Colonic mucosa (tissue), 4 donors: ENCODE measurements at regions not wholly inside any gene's neighbourhood (a gene's known extent, or its start where the extent isn't known, plus 50 kb on each side); places are given as distances from the start of the nearest gene placed in this dataset.
"Not testable (repeated sequence)": the region's sequence is repeated elsewhere in the genome, so short reads cannot be mapped to it uniquely, and the experiment has no call there.

Experiments used
- DNase-seq: peaks from one replicate; pipeline ENCODE4 v3.0.0-alpha.2; 2020
- H3K27ac ChIP-seq: fragments of 200-600 bp; one replicate; pipeline ENCODE4 v1.8.0; 2021
- H3K27me3 ChIP-seq: fragments of 200-600 bp; one replicate; pipeline ENCODE4 v1.8.0; 2021
- H3K36me3 ChIP-seq: fragments of 200-600 bp; one replicate; pipeline ENCODE4 v1.8.0; 2021
- H3K4me1 ChIP-seq: fragments of 200-600 bp; one replicate; pipeline ENCODE4 v1.8.0; 2021; ENCODE audit warnings: mild to moderate bottlenecking
- H3K4me3 ChIP-seq: fragments of 200-600 bp; one replicate; pipeline ENCODE4 v1.8.0; 2021
- H3K9ac ChIP-seq, 2 donors: one replicate each; pipeline ENCODE4 v1.7.0; 2013; ENCODE audit warnings: control low read depth in 2 of 2, low read depth in 2 of 2, low read length in 2 of 2
- H3K9me3 ChIP-seq: fragments of 200-600 bp; one replicate; pipeline ENCODE4 v1.8.0; 2021
- intact Hi-C: fragments of 100-400 bp; cut with DNase I; formaldehyde crosslinking; loops from one replicate; pipeline ENCODE4 v1.14.1; 2022
- TF ChIP-seq, protein P1 (sequence below): fragments of 200-600 bp; IDR thresholded peaks from one replicate; pipeline ENCODE4 v1.8.0; 2022; ENCODE audit warnings: antibody characterized with exemption, mild to moderate bottlenecking
- donor health status: healthy.
- donor health status: DM: no; HTN: no; CAD: no.
- donor health status: DM: no; HTN: no; CAD: no.

DNA sequence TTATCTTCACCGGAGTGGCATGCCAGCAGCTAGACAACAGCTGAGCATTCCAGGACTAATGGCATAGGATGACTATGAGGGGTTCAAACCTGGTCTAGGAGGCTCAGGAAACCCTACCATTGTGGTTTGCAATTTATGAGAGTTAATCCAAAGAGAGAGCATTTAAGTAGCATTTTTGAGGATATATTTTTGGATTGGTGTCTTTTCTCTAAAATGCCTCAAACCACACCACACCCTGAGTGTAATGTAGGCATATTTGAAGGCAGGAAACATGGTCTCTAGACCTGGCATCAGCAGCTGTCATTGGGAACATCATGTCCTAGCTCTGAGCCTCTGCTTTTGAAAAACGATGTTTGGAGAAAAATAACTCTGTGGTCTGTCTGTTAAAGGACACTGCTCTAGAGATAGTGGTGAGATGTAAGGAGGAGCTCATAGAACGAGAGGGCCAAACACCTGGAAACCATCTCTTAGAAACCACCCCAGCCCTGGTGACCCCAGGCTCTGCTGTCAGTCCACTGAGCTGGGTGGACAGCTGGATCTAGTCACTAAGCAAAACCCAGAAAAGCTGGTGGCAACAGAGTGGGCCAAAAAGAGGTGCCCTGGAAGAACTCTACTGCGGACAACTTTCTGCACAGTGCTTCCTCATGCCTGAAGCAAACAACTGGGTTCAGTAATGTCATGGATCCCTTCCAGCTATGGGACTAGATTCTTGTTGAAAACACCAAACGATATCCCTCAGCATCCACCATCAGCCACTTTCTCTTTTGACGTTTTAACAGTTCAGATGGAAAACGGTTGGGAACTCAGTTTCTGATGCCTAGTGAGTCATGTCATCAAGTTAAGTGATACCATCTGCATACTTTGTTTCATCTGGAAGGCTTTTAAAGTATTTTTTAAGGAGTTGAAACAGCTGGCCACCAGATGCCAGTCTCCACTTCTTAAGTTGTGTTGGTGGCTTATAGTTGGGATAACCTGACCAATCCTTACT is 100.2 kb upstream of the C1QTNF7 start:
- no peak overlapping the region for H3K27ac ChIP-seq
- TF ChIP-seq, protein P1, sequence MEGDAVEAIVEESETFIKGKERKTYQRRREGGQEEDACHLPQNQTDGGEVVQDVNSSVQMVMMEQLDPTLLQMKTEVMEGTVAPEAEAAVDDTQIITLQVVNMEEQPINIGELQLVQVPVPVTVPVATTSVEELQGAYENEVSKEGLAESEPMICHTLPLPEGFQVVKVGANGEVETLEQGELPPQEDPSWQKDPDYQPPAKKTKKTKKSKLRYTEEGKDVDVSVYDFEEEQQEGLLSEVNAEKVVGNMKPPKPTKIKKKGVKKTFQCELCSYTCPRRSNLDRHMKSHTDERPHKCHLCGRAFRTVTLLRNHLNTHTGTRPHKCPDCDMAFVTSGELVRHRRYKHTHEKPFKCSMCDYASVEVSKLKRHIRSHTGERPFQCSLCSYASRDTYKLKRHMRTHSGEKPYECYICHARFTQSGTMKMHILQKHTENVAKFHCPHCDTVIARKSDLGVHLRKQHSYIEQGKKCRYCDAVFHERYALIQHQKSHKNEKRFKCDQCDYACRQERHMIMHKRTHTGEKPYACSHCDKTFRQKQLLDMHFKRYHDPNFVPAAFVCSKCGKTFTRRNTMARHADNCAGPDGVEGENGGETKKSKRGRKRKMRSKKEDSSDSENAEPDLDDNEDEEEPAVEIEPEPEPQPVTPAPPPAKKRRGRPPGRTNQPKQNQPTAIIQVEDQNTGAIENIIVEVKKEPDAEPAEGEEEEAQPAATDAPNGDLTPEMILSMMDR = no peak
- no peak for DNase-seq

DNA sequence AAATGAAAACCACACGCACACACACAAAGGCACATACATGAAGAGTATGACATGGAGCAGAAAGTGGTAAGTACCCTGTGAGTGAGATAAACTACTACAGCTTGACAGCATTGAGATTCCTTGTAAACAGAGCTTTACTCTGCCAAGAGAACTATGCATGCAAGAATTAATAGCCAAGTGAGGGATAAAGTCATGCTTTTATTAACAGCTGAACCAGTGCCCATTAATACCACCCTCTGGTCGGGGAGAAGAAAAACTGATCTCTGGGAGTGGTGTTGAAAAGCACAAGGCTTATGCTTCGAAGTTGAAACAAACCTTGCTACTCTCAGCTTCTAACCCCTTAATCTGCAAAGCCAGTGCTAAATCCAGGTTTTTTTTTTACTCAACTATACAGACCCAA is 95.9 kb upstream of the C1QTNF7 start:
- DNase-seq = no peak
- intact Hi-C loops = no loop called here
- Histone ChIP-seq H3K27me3 (no peaks in the 10 kb centered on the region), H3K36me3 (no peaks in the 10 kb centered on the region), H3K4me1 (no peaks in the 10 kb centered on the region), H3K27ac (no peak overlapping the region), H3K9ac (no peak overlapping the region), H3K9me3 (no peaks in the 10 kb centered on the region), H3K4me3 (no peak overlapping the region)
- TF ChIP-seq, protein P1 = no peak

More for the DNA sequence above, 100.2 kb upstream of the C1QTNF7 start:
- Histone ChIP-seq H3K4me1 (no peaks in the 10 kb centered on the region), H3K36me3 (no peaks in the 10 kb centered on the region), H3K9me3 (no peaks in the 10 kb centered on the region), H3K9ac (no peak overlapping the region), H3K4me3 (no peak overlapping the region), H3K27me3 (no peaks in the 10 kb centered on the region)
- intact Hi-C loops = no loop called here

DNA sequence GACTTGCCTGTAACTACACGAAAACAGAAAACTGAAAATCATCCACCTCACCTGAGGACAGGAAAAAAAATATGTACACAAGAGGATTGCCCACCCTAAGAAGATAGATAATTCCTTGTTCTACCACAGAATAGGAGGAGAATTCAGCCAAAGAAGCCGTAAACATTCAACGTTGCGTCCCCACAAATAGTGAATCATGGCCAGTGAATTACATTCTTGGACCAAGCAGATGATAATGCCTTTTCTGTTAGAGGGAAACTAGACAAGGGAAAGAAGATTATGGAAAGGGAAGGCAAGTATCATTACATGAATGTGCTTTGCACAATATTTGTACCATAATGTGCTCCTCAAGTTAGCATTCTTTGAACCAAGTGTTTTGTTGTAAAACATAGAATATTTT is 95.5 kb upstream of the C1QTNF7 start:
- Histone ChIP-seq H3K36me3 (no peaks in the 10 kb centered on the region), H3K9me3 (no peaks in the 10 kb centered on the region), H3K4me3 (no peak overlapping the region), H3K9ac (no peak overlapping the region), H3K27me3 (no peaks in the 10 kb centered on the region), H3K4me1 (no peaks in the 10 kb centered on the region), H3K27ac (no peak overlapping the region)
- intact Hi-C loops = no loop called here
- DNase-seq = no peak
- TF ChIP-seq, protein P1 = no peak

DNA sequence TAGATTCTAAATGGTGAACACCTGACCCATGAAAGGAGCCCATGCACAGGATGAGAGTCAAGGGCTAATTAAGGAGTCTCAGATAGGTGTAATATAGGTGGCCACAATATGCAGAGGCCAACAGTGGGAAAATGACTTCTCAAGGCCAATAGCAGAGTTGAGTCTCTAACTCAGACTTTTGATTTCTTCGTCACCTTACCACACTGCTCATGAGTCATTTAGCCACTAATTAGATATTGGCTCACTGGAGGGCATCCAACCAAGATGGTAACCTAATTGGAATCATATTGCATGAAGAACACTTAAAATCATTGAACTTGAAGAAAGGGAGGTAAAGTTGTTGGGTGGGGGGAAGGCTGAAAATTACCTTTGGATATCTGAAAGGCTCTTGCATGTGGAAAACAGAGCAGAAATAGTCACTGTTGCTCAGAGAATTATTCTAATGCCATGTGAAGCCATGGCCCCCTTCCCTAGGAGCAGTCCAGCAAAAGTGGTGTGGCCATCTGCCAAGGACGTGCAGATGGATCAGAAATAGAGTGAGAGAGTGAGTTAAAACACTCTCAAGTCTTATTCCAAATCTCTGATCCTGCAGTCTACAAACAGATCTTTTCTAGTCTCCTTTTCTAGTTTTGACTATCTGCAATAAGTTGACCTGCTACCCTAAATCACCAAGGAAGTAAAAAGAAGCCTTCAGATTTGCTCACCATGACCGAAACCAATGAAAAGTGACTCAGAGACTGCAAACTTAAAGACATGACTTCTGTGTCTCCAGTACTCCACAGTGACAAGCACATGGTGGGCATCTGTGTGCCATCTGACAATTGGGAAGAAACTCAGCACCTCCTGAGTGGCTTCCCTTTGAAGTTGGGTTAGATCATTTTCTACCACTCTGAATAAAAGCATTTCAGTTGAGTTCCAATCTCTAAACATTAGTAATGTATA is 93.9 kb upstream of the C1QTNF7 start:
- TF ChIP-seq, protein P1 = no peak
- Histone ChIP-seq H3K36me3 (no peaks in the 10 kb centered on the region), H3K9me3 (no peaks in the 10 kb centered on the region), H3K27me3 (no peaks in the 10 kb centered on the region), H3K27ac (no peak overlapping the region), H3K4me1 (no peaks in the 10 kb centered on the region), H3K9ac (no peak overlapping the region), H3K4me3 (no peak overlapping the region)
- intact Hi-C loops = no loop called here
- no peak for DNase-seq

DNA sequence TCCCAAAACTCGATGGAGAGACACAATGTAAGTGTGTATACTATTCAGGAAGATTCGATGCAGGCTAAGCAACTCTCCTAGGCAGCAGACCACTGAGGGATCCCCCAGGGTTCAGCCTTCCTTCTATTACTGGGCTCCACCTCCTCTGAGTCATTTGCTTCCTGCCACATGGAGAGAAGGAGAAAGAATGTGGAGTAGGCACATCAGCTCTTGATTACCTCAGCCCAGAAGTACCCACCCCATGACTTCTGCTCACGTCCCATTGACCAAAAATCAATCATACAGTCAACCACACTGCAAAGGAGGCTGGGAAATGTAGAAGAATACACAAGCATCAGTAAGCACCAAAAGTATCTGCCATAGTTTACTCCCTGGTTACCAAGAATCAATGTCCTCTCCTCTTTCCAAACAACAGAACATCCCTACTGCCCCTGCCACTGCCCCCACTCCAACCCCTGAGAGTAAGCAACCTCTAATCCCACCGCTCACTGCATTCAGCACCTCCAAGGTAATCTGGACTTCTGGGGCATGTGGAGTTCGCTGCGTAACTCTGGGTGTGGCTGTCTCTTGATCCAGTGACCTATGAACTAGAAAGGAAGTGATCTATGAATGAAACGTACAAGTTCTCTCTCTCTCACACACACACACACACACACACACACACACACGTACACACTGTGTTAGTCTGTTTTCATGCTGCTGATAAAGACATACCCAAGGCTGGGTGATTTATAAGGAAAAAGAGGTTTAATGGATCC is 91.2 kb upstream of the C1QTNF7 start:
- DNase-seq = no peak
- no peak overlapping the region for H3K4me3 ChIP-seq

DNA sequence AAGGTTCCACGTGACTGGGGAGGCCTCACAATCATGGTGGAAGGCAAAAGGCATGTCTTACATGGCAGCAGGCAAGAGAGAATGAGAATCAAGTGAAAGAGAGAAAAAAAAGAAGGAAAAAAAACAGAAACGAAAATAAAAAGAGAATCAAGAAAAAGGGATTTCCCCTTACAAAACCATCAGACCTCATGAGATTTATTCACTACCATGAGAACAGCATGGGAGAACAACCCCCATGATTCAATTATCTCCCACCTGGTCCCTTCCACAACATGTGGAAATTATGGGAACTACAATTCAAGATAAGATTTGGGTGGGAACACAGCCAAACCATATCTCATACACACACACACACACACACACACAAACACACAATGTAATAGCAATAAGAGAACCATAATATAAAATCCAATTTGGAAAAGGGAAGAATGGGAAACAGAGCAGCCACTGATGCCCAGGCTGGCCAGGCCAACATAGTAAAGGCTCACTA is 90.6 kb upstream of the C1QTNF7 start:
- H3K27ac ChIP-seq, H3K27me3 ChIP-seq, H3K4me3 ChIP-seq, H3K9me3 ChIP-seq, DNase-seq, H3K9ac ChIP-seq, H3K4me1 ChIP-seq, intact Hi-C loops, H3K36me3 ChIP-seq: not testable (repeated sequence)

More for the DNA sequence above, 91.2 kb upstream of the C1QTNF7 start:
- TF ChIP-seq, protein P1 = no peak
- Histone ChIP-seq H3K9me3 (no peaks in the 10 kb centered on the region), H3K9ac (no peak overlapping the region), H3K27me3 (no peaks in the 10 kb centered on the region), H3K27ac (no peak overlapping the region), H3K36me3 (no peaks in the 10 kb centered on the region), H3K4me1 (no peaks in the 10 kb centered on the region)
- intact Hi-C loops = no loop called here
